HepG2 (cell line): ENCODE measurements at regions not wholly inside any gene's neighbourhood (a gene's known extent, or its start where the extent isn't known, plus 50 kb on each side); places are given as distances from the start of the nearest gene placed in this dataset.

Experiments used
- ATAC-seq: fragments of 200-7000 bp; cut with Tn5 transposase; 3 replicates; pipeline ENCODE4 v1.9.1; 2020; ENCODE audit warnings: mild to moderate bottlenecking, moderate library complexity
- BruUV-seq: library from RNA; stranded (reverse); fragments of 400-500 nt; replicated peaks from 2 replicates; lab custom pipeline; 2021; lab: Mats Ljungman, UMichigan
- CTCF ChIA-PET: fragments of 300-600 bp; formaldehyde crosslinking; extraction: SDS; loops from one replicate; lab custom pipeline; 2021; ENCODE audit warnings: low total read pairs, inconsistent platforms, low intra/inter-chr PET ratio; lab: Yijun Ruan, JAX
- POLR2A ChIA-PET: fragments of 350-600 bp; sonication (Branson Sonifier 250); formaldehyde crosslinking; loops from one replicate; lab custom pipeline; 2020; ENCODE audit warnings: antibody characterized with exemption, inconsistent platforms; lab: Yijun Ruan, JAX
- DNase-seq: peaks from one replicate; pipeline ENCODE4 v3.0.0-alpha.2; 2015; ENCODE audit warnings: low spot score
- FAIRE-seq: peaks from 3 replicates; lab custom pipeline; 2011; peaks lifted over from hg19 to GRCh38; lab: Jason Lieb, UNC
- H2AFZ ChIP-seq: one replicate; pipeline ENCODE4 v1.6.1; 2011; ENCODE audit warnings: low read length, inconsistent platforms
- H3K27ac ChIP-seq: fragments of 300-600 bp; 3 replicates; pipeline ENCODE4 v1.8.0; 2011; ENCODE audit warnings: mixed run types, mild to moderate bottlenecking, mixed read lengths, low read length, inconsistent platforms; ENCODE audit not compliant: insufficient read depth; ENCODE audit errors: extremely low read length
- H3K27me3 ChIP-seq, 2 experiments: fragments of 200-600 bp in 1 of 2; 2 replicates in 1 of 2; 3 replicates in 1 of 2; pipeline versions ENCODE4 v1.6.0 to v1.8.0; 2011; ENCODE audit warnings: low read length in 2 of 2, mild to moderate bottlenecking in 2 of 2, moderate library complexity in 2 of 2, inconsistent platforms in 1 of 2; ENCODE audit not compliant: insufficient read depth in 2 of 2, control insufficient read depth in 1 of 2
- H3K36me3 ChIP-seq, 2 experiments: fragments of 200-600 bp in 1 of 2; replicated peaks in 1 of 2; 2 replicates in 1 of 2; 3 replicates in 1 of 2; pipeline versions ENCODE4 v1.5.1 to v1.8.0; 2011; ENCODE audit warnings: low read length in 2 of 2, inconsistent platforms in 1 of 2; ENCODE audit not compliant: insufficient read depth in 2 of 2, control insufficient read depth in 1 of 2
- H3K4me1 ChIP-seq: 2 replicates; pipeline ENCODE4 v1.5.1; 2012; ENCODE audit warnings: low read length, inconsistent platforms; ENCODE audit not compliant: insufficient read depth
- H3K4me2 ChIP-seq: 2 replicates; pipeline ENCODE4 v1.6.0; 2011; ENCODE audit warnings: low read depth, low read length, inconsistent platforms
- H3K4me3 ChIP-seq, 3 experiments: fragments of 200-600 bp in 1 of 3; sonication (generic), shearing (Covaris generic) in 1 of 3; replicated peaks in 1 of 3; 2 replicates each; pipeline ENCODE4 v1.5.1; 2011 to 2016; ENCODE audit warnings: low read length in 3 of 3, inconsistent platforms in 2 of 3, low read depth in 2 of 3, mild to moderate bottlenecking in 2 of 3, control low read depth in 1 of 3, mixed read lengths in 1 of 3; ENCODE audit not compliant: insufficient read depth in 1 of 3
- H3K79me2 ChIP-seq: one replicate; pipeline ENCODE4 v1.6.1; 2011; ENCODE audit warnings: low read length, inconsistent platforms; ENCODE audit not compliant: insufficient read depth
- H3K9ac ChIP-seq: 2 replicates; pipeline ENCODE4 v1.6.0; 2011; ENCODE audit warnings: mild to moderate bottlenecking, low read depth, low read length, inconsistent platforms; ENCODE audit not compliant: insufficient read depth
- H3K9me3 ChIP-seq: 2 replicates; pipeline ENCODE4 v1.5.1; 2012; ENCODE audit warnings: mild to moderate bottlenecking, low read length
- H4K20me1 ChIP-seq: 2 replicates; pipeline ENCODE4 v1.6.0; 2011; ENCODE audit warnings: inconsistent platforms, mild to moderate bottlenecking, low read length, moderate library complexity; ENCODE audit not compliant: insufficient read depth
- JARID2 ChIP-seq: sonication (generic); formaldehyde crosslinking; IDR thresholded peaks from 2 replicates; pipeline ENCODE4 v1.8.1; 2023; ENCODE audit warnings: missing genetic modification reagents, inconsistent platforms; ENCODE audit not compliant: insufficient replicate concordance
- RARA ChIP-seq: IDR thresholded peaks from 2 replicates; pipeline ENCODE4 v1.6.1; 2016; ENCODE audit warnings: missing genetic modification reagents, missing compliant biosample characterization
- SOX5 ChIP-seq: IDR thresholded peaks from 2 replicates; pipeline ENCODE4 v1.6.1; 2016; ENCODE audit warnings: borderline replicate concordance
- ZBTB1 ChIP-seq: sonication (generic); formaldehyde crosslinking; IDR thresholded peaks from 2 replicates; pipeline ENCODE4 v1.4.0; 2020; ENCODE audit warnings: missing genetic modification reagents, borderline replicate concordance
- ZNF746 ChIP-seq: sonication (generic); formaldehyde crosslinking; IDR thresholded peaks from 2 replicates; pipeline ENCODE4 v1.8.0; 2022; ENCODE audit warnings: mild to moderate bottlenecking, missing genetic modification reagents
- WGBS: methylation state at CpG from one replicate; pipeline ENCODE4 v1.1.6; 2017; ENCODE audit warnings: low lambda C conversion rate; 5-methylcytosine and 5-hydroxymethylcytosine counted together
- in situ Hi-C: cut with HindIII; loops from 2 replicates; pipeline ENCODE4 v1.10.0; 2017; ENCODE audit warnings: low pct_unique_long_range_greater_than_20kb; ENCODE audit not compliant: extremely low pct_ligation_motif_present
- intact Hi-C: fragments of 100-400 bp; cut with micrococcal nuclease; formaldehyde crosslinking; loops from one replicate; pipeline ENCODE4 v1.10.0; 2022; ENCODE audit not compliant: unreplicated experiment
- TF ChIP-seq, protein P1 (sequence below): sonication (generic); formaldehyde crosslinking; IDR thresholded peaks from 2 replicates; pipeline ENCODE4 v1.4.0; 2020; ENCODE audit warnings: mild to moderate bottlenecking, missing genetic modification reagents, borderline replicate concordance
- TF ChIP-seq, protein P2 (sequence below): sonication (generic); formaldehyde crosslinking; IDR thresholded peaks from 2 replicates; pipeline ENCODE4 v1.5.1; 2020; ENCODE audit warnings: missing genetic modification reagents, mild to moderate bottlenecking, borderline replicate concordance

DNA sequence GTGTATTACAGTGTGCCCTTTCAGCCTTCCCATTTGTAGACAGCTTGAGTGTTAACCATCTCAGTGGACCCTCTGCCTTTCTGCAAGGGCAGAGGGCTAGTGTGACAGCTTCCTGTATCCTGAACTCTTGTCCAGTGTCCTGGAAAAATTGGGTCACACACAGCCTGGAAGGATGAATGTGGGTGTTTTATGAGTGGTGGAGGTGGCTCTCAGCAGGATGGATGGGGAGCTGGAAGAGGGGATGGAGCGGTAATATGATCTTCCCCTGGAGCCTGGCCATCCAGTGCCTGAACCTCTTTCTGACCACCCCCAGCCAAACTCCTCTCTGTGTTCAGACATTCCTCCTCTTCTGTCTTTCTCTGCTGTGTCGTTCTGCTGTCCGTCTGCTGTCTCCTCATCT, 113.0 kb downstream of the KIF4B start:
- Histone ChIP-seq H4K20me1 (no peaks in the 10 kb centered on the region), H3K4me1 (no peaks in the 10 kb centered on the region), H3K36me3 (no peaks in the 10 kb centered on the region), H3K9me3 (no peaks in the 10 kb centered on the region), H3K4me2 (no peak overlapping the region), H3K4me3 (no peak overlapping the region), H3K27me3 (peaks cover 0 to 14% of the 10 kb centered on the region in 2 experiments; a peak in 1 of 5 replicates), H3K27ac (no peak overlapping the region)
- in situ Hi-C loops, result no loop called here
- POLR2A ChIA-PET, result no interaction called here
- 7% methylated on average over 2 of the region's 3 CpGs for WGBS
- FAIRE-seq (no peak), DNase-seq (no peak)
- TF ChIP-seq, protein P1, sequence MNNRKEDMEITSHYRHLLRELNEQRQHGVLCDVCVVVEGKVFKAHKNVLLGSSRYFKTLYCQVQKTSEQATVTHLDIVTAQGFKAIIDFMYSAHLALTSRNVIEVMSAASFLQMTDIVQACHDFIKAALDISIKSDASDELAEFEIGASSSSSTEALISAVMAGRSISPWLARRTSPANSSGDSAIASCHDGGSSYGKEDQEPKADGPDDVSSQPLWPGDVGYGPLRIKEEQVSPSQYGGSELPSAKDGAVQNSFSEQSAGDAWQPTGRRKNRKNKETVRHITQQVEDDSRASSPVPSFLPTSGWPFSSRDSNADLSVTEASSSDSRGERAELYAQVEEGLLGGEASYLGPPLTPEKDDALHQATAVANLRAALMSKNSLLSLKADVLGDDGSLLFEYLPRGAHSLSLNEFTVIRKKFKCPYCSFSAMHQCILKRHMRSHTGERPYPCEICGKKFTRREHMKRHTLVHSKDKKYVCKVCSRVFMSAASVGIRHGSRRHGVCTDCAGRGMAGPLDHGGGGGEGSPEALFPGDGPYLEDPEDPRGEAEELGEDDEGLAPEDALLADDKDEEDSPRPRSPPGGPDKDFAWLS (CRISPR knock-in tag), result no peak
- TF ChIP-seq ZNF746, result no peak
- TF ChIP-seq SOX5 (CRISPR knock-in tag), result no peak
- TF ChIP-seq RARA (CRISPR knock-in tag), result no peak
- no peak for TF ChIP-seq ZBTB1 (CRISPR knock-in tag)
- no peak for TF ChIP-seq JARID2 (CRISPR knock-in tag)
- TF ChIP-seq, protein P2, sequence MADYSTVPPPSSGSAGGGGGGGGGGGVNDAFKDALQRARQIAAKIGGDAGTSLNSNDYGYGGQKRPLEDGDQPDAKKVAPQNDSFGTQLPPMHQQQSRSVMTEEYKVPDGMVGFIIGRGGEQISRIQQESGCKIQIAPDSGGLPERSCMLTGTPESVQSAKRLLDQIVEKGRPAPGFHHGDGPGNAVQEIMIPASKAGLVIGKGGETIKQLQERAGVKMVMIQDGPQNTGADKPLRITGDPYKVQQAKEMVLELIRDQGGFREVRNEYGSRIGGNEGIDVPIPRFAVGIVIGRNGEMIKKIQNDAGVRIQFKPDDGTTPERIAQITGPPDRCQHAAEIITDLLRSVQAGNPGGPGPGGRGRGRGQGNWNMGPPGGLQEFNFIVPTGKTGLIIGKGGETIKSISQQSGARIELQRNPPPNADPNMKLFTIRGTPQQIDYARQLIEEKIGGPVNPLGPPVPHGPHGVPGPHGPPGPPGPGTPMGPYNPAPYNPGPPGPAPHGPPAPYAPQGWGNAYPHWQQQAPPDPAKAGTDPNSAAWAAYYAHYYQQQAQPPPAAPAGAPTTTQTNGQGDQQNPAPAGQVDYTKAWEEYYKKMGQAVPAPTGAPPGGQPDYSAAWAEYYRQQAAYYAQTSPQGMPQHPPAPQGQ (CRISPR knock-in tag), result no peak
- TF ChIP-seq, all 625 proteins: peak for 0
- CTCF ChIA-PET, result no interaction called here
- Histone ChIP-seq H3K79me2 (no peaks in the 10 kb centered on the region), H2AFZ (no peak overlapping the region), H3K9ac (no peak overlapping the region)
- no peak for ATAC-seq
- intact Hi-C loops, result no loop called here
- BruUV-seq, result no TSS peak
